GM12891 (cell line): ENCODE measurements at regions not wholly inside any gene's neighbourhood (a gene's known extent, or its start where the extent isn't known, plus 50 kb on each side); places are given as distances from the start of the nearest gene placed in this dataset.
"Not testable (repeated sequence)": the region's sequence is repeated elsewhere in the genome, so short reads cannot be mapped to it uniquely, and the experiment has no call there.

ENCODE experiments used
- POLR2A ChIP-seq: IDR thresholded peaks from 2 replicates; pipeline ENCODE4 v1.6.1; 2011; ENCODE audit warnings: low read depth, low read length, control low read depth
- POLR2AphosphoS5 ChIP-seq: IDR thresholded peaks from 2 replicates; pipeline ENCODE4 v1.6.1; 2011; ENCODE audit warnings: low read depth, low read length, control low read depth
- TAF1 ChIP-seq: IDR thresholded peaks from 2 replicates; pipeline ENCODE4 v1.6.1; 2011; ENCODE audit warnings: low read depth, low read length, control low read depth

- TF ChIP-seq POLR2A, TAF1, POLR2AphosphoS5: not testable (repeated sequence)
Measured at GRCh38 chr6:94557207-94557606, 1020.1 kb upstream of the MANEA start.
